GM12874 (cell line): ENCODE measurements at regions not wholly inside any gene's neighbourhood (a gene's known extent, or its start where the extent isn't known, plus 50 kb on each side); places are given as distances from the start of the nearest gene placed in this dataset.

Experiments used
- CTCF ChIP-seq: IDR thresholded peaks from 2 replicates; pipeline ENCODE4 v1.5.1; 2011; ENCODE audit warnings: low read depth, mild to moderate bottlenecking, control low read depth, low read length, moderate library complexity; ENCODE audit not compliant: insufficient read depth

GRCh38 chr18:29198834-29199233 is 1021.9 kb upstream of the CDH2 start:
- no peak for TF ChIP-seq CTCF

GRCh38 chr18:29196307-29196706 is 1019.4 kb upstream of the CDH2 start:
- TF ChIP-seq CTCF = no peak

- no peak for TF ChIP-seq CTCF
These were observed 1014.3 kb upstream of the CDH2 start for GRCh38 chr18:29191263-29191662.

- no peak for TF ChIP-seq CTCF
These were observed 1011.8 kb upstream of the CDH2 start for GRCh38 chr18:29188760-29189159.

- TF ChIP-seq CTCF = no peak
These were observed 1008.9 kb upstream of the CDH2 start for GRCh38 chr18:29185801-29186200.

- no peak for TF ChIP-seq CTCF
These were observed 1007.7 kb upstream of the CDH2 start for GRCh38 chr18:29184654-29185053.

GRCh38 chr18:29181151-29181901 is 1004.4 kb upstream of the CDH2 start:
- no peak for TF ChIP-seq CTCF
